Limb (tissue), 2 donors: ENCODE measurements at regions not wholly inside any gene's neighbourhood (a gene's known extent, or its start where the extent isn't known, plus 50 kb on each side); places are given as distances from the start of the nearest gene placed in this dataset.
"Not testable (repeated sequence)": the region's sequence is repeated elsewhere in the genome, so short reads cannot be mapped to it uniquely, and the experiment has no call there.

Experiments
- DNase-seq, 2 donors: peaks; one replicate each; pipeline ENCODE4 v3.0.0-alpha.2; 2016; ENCODE audit errors: extremely low spot score in 2 of 2

- DNase-seq, result no peak
Observed at GRCh38 chr5:18403141-18403540, 768.9 kb downstream of the TAF11L14 start.

- no peak for DNase-seq
Observed at GRCh38 chr5:18403941-18404438, 769.7 kb downstream of the TAF11L14 start.

GRCh38 chr5:18420711-18421110 is 786.5 kb downstream of the TAF11L14 start:
- no peak for DNase-seq

- no peak for DNase-seq
Observed at GRCh38 chr5:18433336-18433735, 799.1 kb downstream of the TAF11L14 start.

- no peak for DNase-seq
Observed at GRCh38 chr5:18438126-18438525, 803.9 kb downstream of the TAF11L14 start.

- no peak for DNase-seq
Observed at GRCh38 chr5:18455521-18455920, 821.3 kb downstream of the TAF11L14 start.

GRCh38 chr5:18457255-18457654 is 823.0 kb downstream of the TAF11L14 start:
- DNase-seq, result no peak

GRCh38 chr5:18461766-18462165 is 827.5 kb downstream of the TAF11L14 start:
- DNase-seq, result no peak

GRCh38 chr5:18465833-18466681 is 831.8 kb downstream of the TAF11L14 start:
- peak; percentile 38 to 78 for DNase-seq

GRCh38 chr5:18466731-18467130 is 832.5 kb downstream of the TAF11L14 start:
- DNase-seq, result no peak

- not testable (repeated sequence) for DNase-seq
Observed at GRCh38 chr5:18471791-18472190, 837.5 kb downstream of the TAF11L14 start.

GRCh38 chr5:18483451-18483850 is 849.2 kb downstream of the TAF11L14 start:
- no peak for DNase-seq

- DNase-seq, result no peak
Observed at GRCh38 chr5:18487928-18488480, 853.7 kb downstream of the TAF11L14 start.

GRCh38 chr5:18489703-18490102 is 855.4 kb downstream of the TAF11L14 start:
- no peak for DNase-seq

- DNase-seq, result peak in 1 of 2 donors; percentile 23
Observed at GRCh38 chr5:18491349-18491748, 857.1 kb downstream of the TAF11L14 start.

GRCh38 chr5:18495157-18495556 is 860.9 kb downstream of the TAF11L14 start:
- no peak for DNase-seq

GRCh38 chr5:18496041-18496440 is 861.8 kb downstream of the TAF11L14 start:
- no peak for DNase-seq

- DNase-seq, result no peak
Observed at GRCh38 chr5:18497089-18497488, 862.8 kb downstream of the TAF11L14 start.

- no peak for DNase-seq
Observed at GRCh38 chr5:18503797-18504328, 869.6 kb downstream of the TAF11L14 start.

- no peak for DNase-seq
Observed at GRCh38 chr5:18507114-18507513, 872.9 kb downstream of the TAF11L14 start.

GRCh38 chr5:18517641-18518380 is 883.6 kb downstream of the TAF11L14 start:
- DNase-seq, result no peak

GRCh38 chr5:18523380-18523779 is 889.1 kb downstream of the TAF11L14 start:
- DNase-seq, result no peak
